DND-41 (cell line): ENCODE measurements at regions not wholly inside any gene's neighbourhood (a gene's known extent, or its start where the extent isn't known, plus 50 kb on each side); places are given as distances from the start of the nearest gene placed in this dataset.
"Not testable (repeated sequence)": the region's sequence is repeated elsewhere in the genome, so short reads cannot be mapped to it uniquely, and the experiment has no call there.

Source experiments
- CTCF ChIP-seq: IDR thresholded peaks from 2 replicates; pipeline ENCODE4 v1.5.1; 2012; ENCODE audit warnings: borderline replicate concordance, low read length, moderate library complexity, mild to moderate bottlenecking; ENCODE audit not compliant: poor library complexity, severe bottlenecking; ENCODE audit errors: extremely low read depth
- EZH2 ChIP-seq: IDR thresholded peaks from 3 replicates; pipeline ENCODE4 v1.6.1; 2012; ENCODE audit warnings: borderline replicate concordance, low read depth, mild to moderate bottlenecking, moderate library complexity, low read length, inconsistent platforms; ENCODE audit not compliant: severe bottlenecking

- not testable (repeated sequence) for TF ChIP-seq CTCF, EZH2
Measured at GRCh38 chr2:89765361-89765718, 1073.9 kb downstream of the RPIA start.
